Heart left ventricle (tissue), 16 donors: ENCODE measurements at regions not wholly inside any gene's neighbourhood (a gene's known extent, or its start where the extent isn't known, plus 50 kb on each side); places are given as distances from the start of the nearest gene placed in this dataset.
A peak's percentile ranks its signal among the peaks of the same experiment; 100 is the strongest.

Experiments
- ATAC-seq, 4 donors: fragments of 200-7000 bp; cut with Tn5 transposase; one replicate each; pipeline ENCODE4 v1.9.1; 2020 to 2022; ENCODE audit warnings: moderate library complexity in 4 of 4, mild to moderate bottlenecking in 3 of 4, moderate number of reproducible peaks in 1 of 4
- DNase-seq, 5 donors: peaks; one replicate each; pipeline ENCODE4 v3.0.0-alpha.2; 2020
- H3K27ac ChIP-seq, 12 donors: fragments of 200-600 bp; sonication (generic) in 4 of 12; one replicate each; pipeline versions ENCODE4 v1.5.0 to v1.8.0; 2016 to 2022; ENCODE audit warnings: mild to moderate bottlenecking in 2 of 12
- H3K27me3 ChIP-seq, 9 donors: fragments of 200-600 bp; sonication (generic) in 2 of 9; one replicate each; pipeline versions ENCODE4 v1.5.1 to v1.8.0; 2016 to 2022; ENCODE audit warnings: mild to moderate bottlenecking in 3 of 9
- H3K36me3 ChIP-seq, 9 donors: fragments of 200-600 bp; sonication (generic) in 2 of 9; one replicate each; pipeline versions ENCODE4 v1.5.0 to v1.8.0; 2018 to 2022; ENCODE audit warnings: mild to moderate bottlenecking in 2 of 9
- H3K4me1 ChIP-seq, 12 donors: fragments of 200-600 bp; sonication (generic) in 4 of 12; one replicate each; pipeline versions ENCODE4 v1.5.0 to v1.8.0; 2016 to 2022; ENCODE audit warnings: mild to moderate bottlenecking in 3 of 12
- H3K4me3 ChIP-seq, 12 donors: fragments of 200-600 bp; sonication (generic) in 4 of 12; one replicate each; pipeline versions ENCODE4 v1.5.0 to v1.8.0; 2017 to 2022; ENCODE audit warnings: mild to moderate bottlenecking in 9 of 12, moderate library complexity in 4 of 12
- H3K9me3 ChIP-seq, 12 donors: fragments of 200-600 bp; sonication (generic) in 4 of 12; one replicate each; pipeline versions ENCODE4 v1.5.0 to v1.8.0; 2016 to 2022; ENCODE audit warnings: mild to moderate bottlenecking in 1 of 12
- POLR2A ChIP-seq, 2 donors: fragments of 450-650 bp; IDR thresholded peaks; one replicate each; pipeline ENCODE4 v1.6.1; 2017; ENCODE audit warnings: antibody characterized with exemption in 2 of 2, mild to moderate bottlenecking in 2 of 2, moderate library complexity in 2 of 2
- WGBS, 4 donors: extraction: QIAGEN DNeasy Blood & Tissue Kit in 2 of 4; methylation state at CpG; one replicate each; pipeline versions ENCODE4 v1.1.5 to v1.1.7; 2013 to 2018; 5-methylcytosine and 5-hydroxymethylcytosine counted together
- intact Hi-C, 10 donors: fragments of 100-400 bp; cut with DNase I; formaldehyde crosslinking; loops; one replicate each; pipeline versions ENCODE4 v1.11.1 to v1.14.2; 2022
- TF ChIP-seq, protein P1 (sequence below), 12 donors: fragments of 200-600 bp; sonication (generic) in 4 of 12; IDR thresholded peaks; one replicate each; pipeline versions ENCODE4 v1.5.0 to v1.8.0; 2018 to 2022; ENCODE audit warnings: antibody characterized with exemption in 12 of 12, mild to moderate bottlenecking in 5 of 12
- donor health status: ischemic (EF 13 %, LVEDD 7.1; RV severe dilation, severe dysfunction).
- donor health status: healthy with polysubstance abuse.
- donor health status: DM: no; HTN: yes; CAD: no.
- donor health status: DM: no; HTN: no; CAD: no.
- donor health status: ischemic (EF 25% LVEDD 6.9; RV normal size, moderate dysfunction).
- donor health status: ischemic (EF 25% LVEDD 5.7; RV mildly dilated, moderate dysfunction).
- donor health status: healthy.
- donor health status: DM: yes; HTN: yes; CAD: no.
- donor health status: ischemic (EF 35%, LVEDD 5.7; RV mildly dilated, moderate dysfunction).
- donor health status: nonischemic (EF 11% LVEDD 7.7; RV severe dilation, severe dysfunction).
- donor health status: DM: yes; HTN: yes; CAD: no.
- donor health status: PGD.
- donor health status: ischemic (EF 29% LVEDD 5.4; RV normal size, mild dysfunction).
- donor health status: nonischemic (EF 23%, LVEDD 6.1; RV moderate dilation, normal function).

DNA sequence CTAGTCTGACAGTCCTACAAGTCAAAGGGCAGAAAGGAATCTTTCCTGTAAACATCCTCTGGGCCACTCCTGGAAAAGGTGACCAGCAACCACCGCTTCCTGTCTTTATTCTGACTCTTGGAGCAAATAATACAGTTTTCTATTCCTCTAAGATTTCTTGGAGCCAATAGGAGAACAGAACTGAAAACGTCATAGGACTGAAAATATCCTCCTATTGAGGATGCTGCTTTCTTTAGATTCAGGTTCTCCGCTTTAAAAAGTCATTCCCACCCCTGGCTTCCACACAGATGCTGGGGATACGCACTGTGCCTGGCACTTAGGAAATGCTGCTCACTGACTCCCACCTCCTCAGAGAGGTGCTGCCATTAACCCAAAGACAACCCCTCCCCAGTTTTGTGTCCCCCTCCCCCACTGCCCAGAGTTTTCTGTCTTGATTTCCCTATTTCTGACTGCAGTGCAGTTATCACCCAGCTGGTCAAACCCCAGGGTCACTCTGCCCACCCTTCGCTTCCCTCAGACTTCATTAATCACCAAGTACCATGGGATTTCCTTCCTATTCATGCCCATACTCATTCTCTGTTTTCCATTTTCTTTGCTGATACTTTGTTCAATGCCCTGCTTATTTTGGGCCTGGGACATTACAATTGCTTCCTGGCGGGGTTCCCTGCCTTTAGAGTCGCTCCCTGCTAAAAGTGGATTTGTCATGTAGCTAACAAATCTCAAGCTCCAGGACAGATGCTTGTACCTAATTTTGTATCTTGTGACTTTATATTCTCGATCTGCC lies 82.1 kb upstream of the ARHGAP29 start:
- DNase-seq: peak in 1 of 5 donors; percentile 32
- intact Hi-C loops: no loop called here
- 47 to 54% (median 50%) methylated on average over 8 of the region's 8 CpGs for WGBS, 4 donors
- TF ChIP-seq POLR2A (IDR thresholded peaks at IDR 0.05): peak in 1 of 2 donors; percentile 29
- TF ChIP-seq, protein P1, sequence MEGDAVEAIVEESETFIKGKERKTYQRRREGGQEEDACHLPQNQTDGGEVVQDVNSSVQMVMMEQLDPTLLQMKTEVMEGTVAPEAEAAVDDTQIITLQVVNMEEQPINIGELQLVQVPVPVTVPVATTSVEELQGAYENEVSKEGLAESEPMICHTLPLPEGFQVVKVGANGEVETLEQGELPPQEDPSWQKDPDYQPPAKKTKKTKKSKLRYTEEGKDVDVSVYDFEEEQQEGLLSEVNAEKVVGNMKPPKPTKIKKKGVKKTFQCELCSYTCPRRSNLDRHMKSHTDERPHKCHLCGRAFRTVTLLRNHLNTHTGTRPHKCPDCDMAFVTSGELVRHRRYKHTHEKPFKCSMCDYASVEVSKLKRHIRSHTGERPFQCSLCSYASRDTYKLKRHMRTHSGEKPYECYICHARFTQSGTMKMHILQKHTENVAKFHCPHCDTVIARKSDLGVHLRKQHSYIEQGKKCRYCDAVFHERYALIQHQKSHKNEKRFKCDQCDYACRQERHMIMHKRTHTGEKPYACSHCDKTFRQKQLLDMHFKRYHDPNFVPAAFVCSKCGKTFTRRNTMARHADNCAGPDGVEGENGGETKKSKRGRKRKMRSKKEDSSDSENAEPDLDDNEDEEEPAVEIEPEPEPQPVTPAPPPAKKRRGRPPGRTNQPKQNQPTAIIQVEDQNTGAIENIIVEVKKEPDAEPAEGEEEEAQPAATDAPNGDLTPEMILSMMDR (IDR thresholded peaks at IDR 0.05): no peak
- Histone ChIP-seq H3K27ac (peak overlapping the region; percentile 6 to 88 (median 64)), H3K36me3 (no peaks in the 10 kb centered on the region), H3K4me1 (peaks cover 0 to 57% (median 25%) of the 10 kb centered on the region in 12 donors), H3K4me3 (no peak overlapping the region), H3K9me3 (no peaks in the 10 kb centered on the region), H3K27me3 (peaks cover 0 to 2% (median 0%) of the 10 kb centered on the region in 9 donors)
- ATAC-seq: peak in 3 of 4 donors; percentile 29 to 77 (median 34)

- DNase-seq: no peak
- Histone ChIP-seq H3K36me3 (no peaks in the 10 kb centered on the region), H3K9me3 (no peaks in the 10 kb centered on the region), H3K4me3 (no peak overlapping the region), H3K27ac (peak overlapping the region in 10 of 12 donors; percentile 2 to 88 (median 63)), H3K27me3 (peaks cover 0 to 2% (median 0%) of the 10 kb centered on the region in 9 donors), H3K4me1 (peaks cover 0 to 47% (median 18%) of the 10 kb centered on the region in 12 donors)
- TF ChIP-seq, protein P1 (IDR thresholded peaks at IDR 0.05): no peak
- no peak for TF ChIP-seq POLR2A (IDR thresholded peaks at IDR 0.05)
- ATAC-seq: no peak
- intact Hi-C loops: no loop called here
- 93 to 97% (median 94%) methylated on average over 6 of the region's 6 CpGs for WGBS, 4 donors
Observed at GRCh38 chr1:94318505-94319030, 81.2 kb upstream of the ARHGAP29 start.

GRCh38 chr1:94317790-94318188 lies 80.4 kb upstream of the ARHGAP29 start:
- peaks cover 0 to 39% (median 14%) of the 10 kb centered on the region in 12 donors for H3K4me1 ChIP-seq
- whole genome bisulfite sequencing, 4 donors: 91 to 100% (median 98%) methylated on average over 1 of the region's 1 CpG
- H3K4me3 ChIP-seq: no peak overlapping the region
- no peak overlapping the region for H3K27ac ChIP-seq
- H3K36me3 ChIP-seq: no peaks in the 10 kb centered on the region
- ATAC-seq (no peak), DNase-seq (no peak)
- no peaks in the 10 kb centered on the region for H3K9me3 ChIP-seq
- TF ChIP-seq, protein P1 (IDR thresholded peaks at IDR 0.05): no peak
- TF ChIP-seq POLR2A (IDR thresholded peaks at IDR 0.05): no peak
- peaks cover 0 to 2% (median 0%) of the 10 kb centered on the region in 9 donors for H3K27me3 ChIP-seq
- intact Hi-C loops: no loop called here
